ELR (cell line): ENCODE measurements at regions not wholly inside any gene's neighbourhood (a gene's known extent, or its start where the extent isn't known, plus 50 kb on each side); places are given as distances from the start of the nearest gene placed in this dataset.

Source experiments
- DNase-seq: peaks from one replicate; pipeline ENCODE4 v3.0.0-alpha.2; 2015; ENCODE audit warnings: low read depth

DNA sequence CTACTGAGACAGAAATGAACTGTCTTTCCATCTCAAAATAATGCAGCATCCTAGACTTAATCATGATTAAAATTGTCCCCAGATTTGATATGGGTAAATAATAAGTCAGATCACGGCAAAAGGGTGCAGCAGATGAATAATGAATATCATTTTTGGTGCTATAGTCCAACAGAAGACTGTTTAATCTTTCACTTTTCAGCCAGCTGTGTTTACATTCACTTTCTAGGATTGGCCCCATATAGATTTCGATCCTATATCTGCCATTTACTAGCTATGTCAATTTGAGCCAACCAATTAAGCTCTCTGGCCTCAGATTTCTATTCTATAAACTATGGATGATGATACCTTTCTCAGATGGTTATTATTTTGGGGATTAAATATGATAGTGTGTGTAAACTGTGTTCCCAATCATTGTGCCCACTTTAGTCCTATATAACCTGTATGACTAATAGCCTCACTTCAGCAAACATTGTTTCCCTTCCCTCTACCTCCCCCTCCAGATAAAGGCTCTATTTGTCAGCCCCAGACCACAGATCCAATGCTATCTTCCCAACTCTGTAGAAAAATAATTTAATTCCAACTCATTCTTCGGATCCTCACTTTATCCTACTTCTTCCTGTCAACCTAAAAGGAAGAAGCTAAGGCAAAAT is 53.6 kb upstream of the NT5E start:
- DNase-seq: no peak

DNA sequence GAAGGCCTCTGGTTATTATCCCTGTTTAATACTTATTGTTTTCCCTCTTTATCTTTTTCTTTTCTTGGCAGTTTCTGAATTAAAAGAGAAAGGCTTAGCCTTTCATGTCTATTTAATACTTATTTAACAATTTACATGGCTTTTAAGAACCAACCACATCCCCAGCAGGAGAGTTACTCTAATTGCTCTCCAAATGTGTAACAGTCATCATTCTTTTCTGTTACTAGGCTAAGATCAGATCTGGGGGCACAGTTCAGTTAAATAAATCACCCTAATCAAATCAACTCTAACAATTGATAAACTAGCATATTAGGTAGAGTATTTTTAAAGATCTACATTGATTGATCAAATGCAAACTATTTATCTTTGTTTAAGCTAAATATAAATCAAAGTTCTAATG is 54.1 kb upstream of the NT5E start:
- no peak for DNase-seq

DNA sequence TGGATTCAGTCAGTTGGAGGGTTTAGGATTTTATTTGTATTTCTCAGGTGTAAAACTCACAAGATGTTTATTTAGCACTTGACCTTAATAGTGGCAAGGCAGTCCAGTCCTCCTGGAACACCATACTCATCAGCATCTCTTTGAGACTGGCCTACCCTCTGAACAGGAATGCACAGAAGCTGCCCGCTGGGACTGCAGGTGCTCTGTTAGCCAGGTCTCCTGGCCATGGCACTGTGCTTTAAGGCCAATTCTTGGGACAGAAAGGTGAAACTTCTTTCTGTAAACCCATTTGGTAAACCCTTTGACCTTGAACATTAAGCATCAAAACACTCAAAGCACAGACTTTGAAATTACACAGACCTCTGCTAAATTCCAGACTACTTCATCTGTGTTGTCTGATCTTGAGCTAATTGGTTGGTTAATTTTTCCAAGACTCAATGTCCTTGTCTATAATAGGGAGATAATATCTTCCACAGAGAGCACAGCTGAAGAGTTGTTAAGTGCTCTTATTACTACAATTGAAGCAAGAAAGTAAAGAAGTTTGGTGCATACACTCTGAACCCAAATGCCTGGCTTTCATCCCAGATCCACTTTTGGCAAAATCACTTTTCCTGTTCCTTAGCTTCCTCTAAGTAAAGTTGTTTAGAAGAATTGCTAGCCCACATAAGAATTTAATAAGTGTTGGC is 54.9 kb upstream of the NT5E start:
- DNase-seq: no peak

DNA sequence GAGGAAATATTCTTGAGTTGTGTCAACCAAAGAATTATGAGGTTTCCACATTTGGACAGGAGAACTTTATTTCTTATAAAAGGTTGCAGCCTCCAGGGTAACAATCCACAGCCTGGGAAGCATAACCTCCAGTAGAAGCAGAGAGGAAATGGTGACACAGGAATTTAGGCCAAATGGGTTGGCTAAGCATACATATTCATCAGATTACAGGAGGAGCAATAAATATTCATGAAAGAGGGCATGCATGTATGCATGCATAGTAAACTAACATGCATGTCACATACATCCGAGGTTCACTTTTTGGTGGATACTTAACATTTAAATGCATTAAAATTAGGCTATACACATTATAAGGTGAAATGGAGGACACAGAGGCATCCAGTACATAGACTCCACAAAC is 55.7 kb upstream of the NT5E start:
- DNase-seq: no peak

DNA sequence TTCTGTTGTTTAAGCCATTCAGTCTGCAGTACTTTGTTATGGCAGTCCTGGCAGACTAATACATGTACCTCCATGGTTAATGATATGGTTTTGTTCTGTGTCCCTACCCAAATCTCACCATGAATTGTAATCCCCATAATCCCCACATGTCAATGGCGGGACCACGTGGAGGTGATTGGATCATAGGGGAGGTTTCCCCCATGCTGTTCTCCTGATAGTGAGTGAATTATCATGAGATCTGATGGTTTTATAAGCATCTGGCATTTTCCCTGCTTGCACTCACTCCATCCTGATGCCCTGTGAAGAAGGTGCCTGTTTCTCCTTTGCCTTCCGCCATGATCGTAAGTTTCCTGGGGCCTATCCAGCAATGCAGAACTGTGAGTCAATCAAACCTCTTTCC is 57.5 kb upstream of the NT5E start:
- no peak for DNase-seq

DNA sequence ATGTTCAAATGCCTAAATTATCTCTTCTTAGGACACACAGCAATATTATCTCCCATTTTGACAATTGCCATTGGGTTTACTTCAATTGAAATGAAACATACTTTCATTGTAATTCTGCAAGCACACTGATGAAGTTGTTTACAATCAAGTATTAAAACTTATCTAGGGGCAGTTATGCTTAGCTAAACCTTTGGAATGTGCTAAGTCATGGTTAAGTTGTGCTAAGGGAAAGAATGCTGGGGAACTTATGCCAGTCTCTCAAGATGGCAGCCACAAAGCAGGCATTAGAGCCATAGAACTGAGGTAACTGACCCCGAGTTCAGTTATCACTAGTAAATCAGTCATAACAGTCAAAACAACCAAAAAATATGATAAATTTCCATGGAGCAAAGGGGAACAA is 59.1 kb upstream of the NT5E start:
- peak; percentile 44 for DNase-seq

DNA sequence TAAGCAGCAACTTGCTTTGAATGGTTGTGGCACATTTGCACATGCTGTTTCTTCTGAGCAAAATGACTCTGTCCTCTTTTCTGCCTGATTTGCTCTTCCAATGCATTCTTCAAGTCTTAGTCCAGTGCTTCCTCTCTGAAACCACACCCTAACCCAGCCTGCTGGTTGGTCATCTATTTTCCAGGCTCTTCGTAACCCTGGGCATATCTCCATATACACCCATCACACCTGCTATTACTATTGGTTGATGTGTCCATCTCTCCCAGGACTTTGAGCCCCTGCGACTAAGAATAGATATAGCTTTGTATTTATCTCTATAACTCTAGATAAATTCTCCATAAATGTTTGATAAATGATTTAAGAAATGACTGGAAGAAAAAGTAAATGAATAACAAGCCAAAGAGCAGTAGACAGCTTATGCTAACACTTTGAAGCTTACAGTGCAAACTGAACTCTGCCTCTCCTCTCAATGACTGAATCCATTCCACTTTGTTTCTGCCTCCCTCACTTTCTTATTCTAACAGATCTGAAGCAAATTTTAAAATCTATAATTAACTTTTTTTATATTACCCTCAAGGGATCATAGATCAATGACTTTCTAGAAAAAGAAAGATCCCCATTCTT is 59.7 kb upstream of the NT5E start:
- DNase-seq: peak; percentile 69

DNA sequence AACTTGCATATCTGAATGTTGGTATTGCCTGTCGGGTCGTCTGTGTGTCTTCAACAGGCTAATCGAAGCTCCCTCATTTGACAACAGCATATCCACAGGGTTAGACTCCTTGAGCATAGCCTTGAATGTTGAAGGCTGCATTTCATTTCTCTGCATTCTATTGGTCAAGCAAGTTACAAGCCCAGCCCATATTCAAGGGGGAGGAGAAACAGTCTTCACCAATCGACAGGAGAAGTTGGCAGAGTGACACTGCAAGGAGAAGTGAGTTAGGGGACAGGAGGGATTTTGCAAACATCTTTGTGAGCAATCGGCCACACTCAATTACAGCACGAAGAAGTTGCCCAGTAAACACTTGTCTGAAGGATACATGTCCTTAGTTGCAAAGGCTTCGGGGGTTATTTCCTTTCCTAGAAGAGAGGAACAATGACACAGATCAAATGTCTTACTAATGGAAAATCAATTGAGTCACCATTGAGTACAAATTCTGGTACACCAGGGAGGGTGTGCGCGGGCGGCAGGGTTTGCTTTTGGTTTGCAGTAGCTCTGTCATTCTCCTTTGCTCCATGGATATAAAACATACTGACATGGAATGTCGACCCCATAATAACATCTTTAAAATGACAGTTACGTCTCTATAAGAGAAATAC is 60.6 kb upstream of the NT5E start:
- DNase-seq: no peak

DNA sequence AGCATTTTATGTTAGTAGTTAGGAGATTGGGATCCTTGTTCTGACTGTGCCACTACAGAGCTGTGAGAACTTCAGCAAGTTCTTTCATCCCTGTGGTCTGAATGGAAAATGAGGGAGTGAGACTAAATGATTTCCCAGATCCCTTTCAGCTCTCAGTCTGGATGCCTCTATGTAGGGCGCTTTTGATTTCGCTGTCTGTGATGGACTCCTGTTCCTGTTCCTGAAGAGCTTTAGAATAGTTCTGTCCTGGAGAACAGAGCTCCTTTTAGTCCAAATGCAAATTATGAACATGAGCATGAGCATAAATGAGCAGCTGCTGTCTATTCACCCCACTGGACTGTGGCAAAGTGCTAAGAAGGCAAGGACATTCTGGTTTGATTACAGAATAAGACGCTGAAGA is 61.4 kb upstream of the NT5E start:
- DNase-seq: no peak

DNA sequence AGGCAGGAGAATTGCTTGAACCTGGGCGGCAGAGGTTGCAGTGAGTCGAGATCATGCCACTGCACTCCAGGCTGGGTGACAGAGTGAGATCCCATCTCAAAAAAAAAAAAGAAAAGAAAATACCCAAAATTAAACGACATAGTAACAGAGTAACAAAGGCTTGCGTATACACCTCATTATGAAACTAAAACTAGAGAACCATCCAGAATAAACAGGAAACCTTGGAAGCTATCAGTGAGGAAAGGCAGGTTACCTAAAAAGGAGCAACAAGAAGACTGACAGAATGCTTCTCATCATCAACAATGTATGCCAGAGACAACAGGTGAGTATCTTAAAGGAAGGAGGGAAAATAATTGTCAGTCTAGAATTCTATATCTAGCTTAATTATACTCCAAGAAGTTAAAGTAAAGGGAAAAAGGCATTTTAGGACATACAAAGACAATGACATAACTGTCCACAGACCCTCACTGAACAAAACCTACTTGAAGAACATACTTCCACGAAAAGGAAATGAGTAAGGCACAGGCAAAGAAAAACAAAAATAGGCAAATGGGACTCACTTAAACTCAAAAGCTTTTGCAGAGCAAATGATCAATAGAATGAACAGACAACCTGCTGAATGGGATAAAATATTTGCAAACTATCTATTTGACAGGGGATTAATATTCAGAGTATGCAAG is 64.1 kb upstream of the NT5E start:
- no peak for DNase-seq

DNA sequence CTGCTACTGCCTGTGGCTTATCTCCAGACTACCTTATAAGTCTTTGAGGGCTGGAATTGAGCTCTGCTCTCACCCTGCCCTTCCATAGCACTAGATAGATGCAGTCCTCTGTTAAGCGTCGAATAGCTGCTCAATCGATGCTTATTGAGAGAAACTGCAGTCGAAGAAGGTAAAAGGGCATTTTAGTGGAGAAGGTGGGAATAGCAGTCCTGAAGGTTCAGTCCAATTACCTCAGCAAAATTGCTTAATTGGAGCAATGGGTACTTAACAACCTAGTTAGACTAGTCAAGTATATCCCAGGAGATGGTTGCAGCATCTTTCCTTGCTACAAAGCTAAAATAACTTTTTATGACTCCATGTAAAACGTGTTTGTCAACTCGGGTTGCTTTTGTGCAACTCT is 66.8 kb upstream of the NT5E start:
- no peak for DNase-seq

DNA sequence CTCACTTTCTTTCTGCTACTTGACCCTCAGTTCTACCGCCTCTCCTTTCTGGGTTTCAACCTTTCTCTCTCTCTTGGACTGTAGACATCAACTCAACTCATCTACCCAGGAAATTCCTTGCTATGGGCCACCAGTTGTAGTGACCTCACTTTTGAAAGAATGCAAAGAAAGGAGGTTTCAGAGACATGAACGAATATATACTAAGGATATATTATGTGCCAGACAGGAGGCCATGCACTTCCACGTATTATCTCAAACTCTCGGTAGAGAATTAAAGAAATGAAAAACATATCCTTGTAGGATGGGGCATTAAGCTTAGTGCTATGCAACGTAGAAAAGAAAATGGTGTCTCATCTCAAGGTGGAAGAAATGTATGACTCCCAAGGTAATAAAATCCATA is 67.3 kb upstream of the NT5E start:
- DNase-seq: no peak

DNA sequence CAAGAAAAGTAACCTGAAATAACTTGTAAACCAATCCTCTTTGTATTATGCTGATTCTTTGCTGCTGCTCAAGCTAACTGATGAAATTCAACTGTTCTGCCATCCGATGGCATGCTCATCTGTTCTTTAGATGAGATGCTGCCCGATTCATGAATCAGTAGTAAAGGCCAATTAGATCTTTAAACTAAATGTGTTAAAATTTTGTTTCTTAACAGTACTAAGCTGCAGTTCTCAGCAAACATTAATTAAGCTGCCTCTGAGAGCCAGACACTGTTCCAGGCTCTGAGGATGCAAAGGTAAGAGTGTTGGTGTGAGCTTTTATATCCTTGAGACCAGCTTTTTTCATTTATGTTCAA is 77.0 kb upstream of the NT5E start:
- DNase-seq: no peak

DNA sequence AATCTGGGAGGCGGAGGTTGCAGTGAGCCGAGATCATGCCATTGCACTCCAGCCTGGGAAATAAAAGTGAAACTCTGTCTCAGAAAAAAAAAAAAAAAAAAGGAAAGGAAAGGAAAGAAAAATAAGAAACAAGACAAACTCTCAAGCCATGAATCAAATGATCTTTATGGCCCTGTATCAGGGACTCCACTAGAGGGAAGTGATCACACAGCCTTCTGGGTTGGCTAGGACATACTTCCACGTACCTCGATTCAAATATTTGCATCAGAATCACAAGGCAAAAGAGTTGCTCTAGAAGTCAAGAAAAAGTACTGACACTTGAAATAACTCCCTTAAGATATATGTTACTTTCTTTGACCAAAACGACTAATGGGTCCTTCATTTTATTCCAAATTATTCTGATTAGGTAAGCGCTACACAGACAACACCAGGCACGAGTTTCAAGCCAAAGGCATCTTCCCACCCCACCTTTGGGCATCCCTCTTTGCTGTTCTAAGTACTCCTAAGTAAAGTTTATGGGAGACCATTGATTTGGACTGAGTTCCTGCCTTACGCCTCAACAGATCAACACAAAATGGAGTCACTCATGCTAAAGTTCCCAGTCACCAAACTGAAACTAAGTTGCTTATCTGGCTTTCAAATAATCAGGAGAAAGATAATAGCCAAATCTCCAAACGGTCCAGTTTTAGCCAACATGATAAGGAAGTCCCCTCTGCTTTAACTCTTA is 77.5 kb upstream of the NT5E start:
- DNase-seq: no peak

DNA sequence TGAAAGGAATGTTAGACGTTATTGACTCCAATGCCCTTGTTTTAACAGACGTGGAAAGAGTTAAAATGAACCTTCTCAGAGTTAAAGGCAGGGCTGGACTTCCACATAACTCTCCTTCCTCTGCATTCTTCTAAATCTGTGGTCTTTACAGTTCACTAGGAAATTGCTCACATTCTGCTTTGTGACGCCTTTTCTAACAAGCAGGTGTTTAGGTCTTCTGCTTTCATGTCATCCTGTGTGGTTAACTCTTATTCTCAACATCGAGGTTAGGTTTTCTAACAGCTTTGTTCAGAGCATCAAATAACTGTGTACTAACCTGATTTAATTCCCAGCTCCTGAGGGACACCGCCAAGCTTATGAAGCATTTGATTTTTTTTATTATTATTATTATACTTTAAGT is 81.3 kb upstream of the NT5E start:
- no peak for DNase-seq

DNA sequence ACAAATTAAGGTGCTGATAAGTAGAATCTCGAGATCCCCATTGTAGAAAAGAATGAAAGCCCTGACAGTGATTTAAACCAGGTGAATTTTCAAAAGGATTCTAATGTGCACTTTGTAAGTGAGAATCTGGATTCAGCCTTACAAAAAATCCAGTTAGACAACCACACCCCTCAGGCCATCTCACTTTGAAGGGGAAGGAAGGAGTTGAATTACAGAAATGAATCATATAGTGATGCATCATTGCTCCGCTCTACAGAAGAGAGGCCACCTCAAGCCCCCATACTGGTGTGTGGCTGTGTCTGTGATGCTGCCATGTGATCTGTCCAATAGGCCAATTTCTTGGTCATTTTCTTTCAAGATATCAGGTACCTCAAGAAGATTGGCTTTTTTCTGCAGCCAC is 85.5 kb upstream of the NT5E start:
- peak; percentile 96 for DNase-seq

DNA sequence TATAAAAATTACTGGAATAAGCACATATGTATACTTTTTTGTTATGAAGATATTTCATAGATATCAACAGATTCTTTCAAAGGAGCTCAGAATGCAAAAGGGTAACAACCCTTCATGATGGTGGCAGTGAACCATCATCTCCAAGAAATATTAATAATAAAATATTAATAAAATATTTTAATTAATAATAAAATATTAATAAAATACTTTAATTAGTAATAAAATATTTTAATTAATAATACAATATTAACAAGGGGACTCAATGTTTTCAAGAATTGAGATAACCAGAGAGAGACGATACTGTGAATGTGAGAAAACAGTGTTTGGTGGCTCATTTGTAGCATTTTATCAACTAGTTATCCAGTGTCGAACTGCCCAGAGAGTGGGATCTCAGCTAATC is 86.0 kb upstream of the NT5E start:
- no peak for DNase-seq

DNA sequence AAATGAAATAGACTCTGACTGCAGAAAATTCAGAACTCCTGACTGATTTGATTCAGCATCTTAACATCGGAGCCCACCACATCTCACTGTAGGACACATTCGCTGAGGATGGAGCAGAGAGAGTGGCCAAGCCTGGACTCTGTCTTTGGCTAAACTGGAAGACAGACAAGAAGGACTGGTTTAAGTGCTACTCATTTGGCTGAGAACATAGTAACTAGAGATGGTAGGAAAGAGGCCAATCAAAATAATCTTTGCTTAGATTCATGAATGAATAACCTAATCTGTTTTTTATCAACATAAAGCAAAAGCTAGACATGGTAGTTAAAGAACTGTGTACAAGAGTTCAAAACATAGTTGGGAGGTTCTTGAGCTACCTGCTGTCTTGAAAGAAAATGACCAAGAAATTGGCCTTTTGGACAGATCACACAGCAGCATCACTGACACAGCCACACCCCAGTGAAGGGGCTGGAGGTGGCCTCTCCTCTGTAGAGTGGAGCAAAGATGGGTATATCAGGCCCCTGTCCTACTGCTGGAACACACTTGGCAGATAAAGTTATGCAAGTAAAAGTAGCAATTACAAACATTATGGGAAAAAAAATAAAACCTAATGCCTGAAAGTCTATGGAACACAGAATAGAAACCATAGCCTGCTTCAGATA is 87.1 kb upstream of the NT5E start:
- DNase-seq: no peak

DNA sequence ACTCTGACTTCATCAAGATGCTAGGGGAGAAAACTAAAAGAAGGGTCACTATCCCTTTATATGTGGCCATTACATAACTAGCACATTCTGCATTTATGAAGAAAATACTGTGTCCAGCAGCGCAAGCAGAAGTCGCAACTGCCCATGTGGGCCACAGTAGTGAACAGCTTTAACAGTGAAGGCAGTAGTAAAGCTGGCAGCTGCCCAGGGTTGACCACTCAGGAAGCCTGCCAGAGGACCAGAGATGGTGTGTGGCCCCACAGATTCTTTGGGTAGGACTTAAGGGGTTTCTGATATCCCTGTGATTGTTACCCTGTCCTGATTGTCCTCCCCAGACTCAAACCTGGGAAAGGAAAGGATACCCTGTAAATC is 88.3 kb upstream of the NT5E start:
- DNase-seq: no peak

DNA sequence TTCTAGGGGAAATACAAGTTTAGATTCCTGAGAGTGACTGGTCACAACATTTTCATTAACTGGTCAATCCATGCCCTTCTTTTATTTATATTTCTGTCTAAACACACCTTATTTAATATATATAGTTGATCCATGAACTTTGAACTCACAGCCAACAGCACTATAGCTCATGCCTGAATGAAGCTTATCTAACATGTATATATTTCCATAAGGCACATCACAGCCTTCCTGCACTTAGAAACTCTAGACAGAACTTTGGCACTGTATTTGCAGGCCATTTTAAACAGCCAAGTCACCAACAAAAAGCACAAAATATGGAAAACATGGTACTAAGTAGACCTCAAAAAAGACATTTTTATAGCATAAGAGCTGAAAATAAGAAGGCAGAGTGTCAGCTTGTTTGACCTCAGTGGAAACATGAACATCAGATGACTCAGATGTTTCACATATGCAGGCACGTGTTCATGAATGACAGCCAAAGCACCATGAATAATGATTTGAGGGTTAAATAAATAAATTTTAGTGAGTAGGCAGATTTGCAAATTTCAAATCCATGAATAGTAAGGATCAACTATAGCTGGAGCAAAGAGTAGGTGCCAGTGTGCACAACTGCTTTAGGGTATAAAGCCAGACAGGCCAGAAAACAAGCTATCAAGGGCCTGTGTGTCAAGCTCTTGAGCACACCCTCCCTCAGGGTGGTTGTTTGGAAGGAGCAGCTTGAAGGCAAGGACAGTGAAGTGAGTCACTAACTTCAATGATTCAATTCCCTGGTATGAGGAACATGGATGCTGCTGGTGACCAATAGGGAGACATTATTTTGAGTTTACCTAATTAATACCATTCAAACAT is 88.9 kb upstream of the NT5E start:
- peak; percentile 99 for DNase-seq

DNA sequence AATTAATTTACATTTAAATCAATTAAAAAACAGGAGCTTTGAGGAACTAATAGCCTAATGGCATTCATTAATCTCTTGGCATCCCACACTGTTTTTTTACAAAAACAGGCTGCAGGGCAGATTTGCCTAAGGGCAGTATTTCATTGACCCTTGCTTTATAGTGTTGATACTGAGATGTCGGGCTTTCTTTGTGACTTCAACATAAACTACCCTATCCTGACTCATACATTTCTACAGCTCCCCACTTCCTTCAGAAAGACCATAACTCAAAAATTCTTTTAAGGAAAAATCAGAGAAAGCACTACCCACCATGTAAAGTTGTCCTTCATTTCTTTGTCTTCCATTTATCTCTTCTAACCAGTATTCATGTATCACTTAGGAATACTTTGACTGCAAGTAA is 92.2 kb upstream of the NT5E start:
- peak; percentile 58 for DNase-seq
